NCI-H526 treated with DMSO at 0.1 percent for 48 hours (cell line): ENCODE measurements at regions not wholly inside any gene's neighbourhood (a gene's known extent, or its start where the extent isn't known, plus 50 kb on each side); places are given as distances from the start of the nearest gene placed in this dataset.
"Not testable (repeated sequence)": the region's sequence is repeated elsewhere in the genome, so short reads cannot be mapped to it uniquely, and the experiment has no call there.

Experiments
- DNase-seq: peaks from one replicate; lab custom pipeline; 2025; lab: John Stamatoyannopoulos, UW

DNA sequence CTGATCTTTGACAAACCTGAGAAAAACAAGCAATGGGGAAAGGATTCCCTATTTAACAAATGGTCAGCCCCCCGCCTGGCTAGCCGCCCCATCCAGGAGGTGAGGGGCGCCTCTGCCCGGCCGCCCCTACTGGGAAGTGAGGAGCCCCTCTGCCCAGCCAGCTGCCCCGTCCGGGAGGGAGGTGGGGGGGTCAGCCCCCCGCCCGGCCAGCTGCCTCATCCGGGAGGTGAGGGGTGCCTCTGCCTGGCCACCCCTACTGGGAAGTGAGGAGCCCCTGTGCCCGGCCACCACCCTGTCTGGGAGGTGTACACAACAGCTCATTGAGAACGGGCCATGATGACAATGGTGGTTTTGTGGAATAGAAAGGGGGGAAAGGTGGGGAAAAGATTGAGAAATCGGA, 717.1 kb downstream of the COL12A1 start:
- DNase-seq, result not testable (repeated sequence)

DNA sequence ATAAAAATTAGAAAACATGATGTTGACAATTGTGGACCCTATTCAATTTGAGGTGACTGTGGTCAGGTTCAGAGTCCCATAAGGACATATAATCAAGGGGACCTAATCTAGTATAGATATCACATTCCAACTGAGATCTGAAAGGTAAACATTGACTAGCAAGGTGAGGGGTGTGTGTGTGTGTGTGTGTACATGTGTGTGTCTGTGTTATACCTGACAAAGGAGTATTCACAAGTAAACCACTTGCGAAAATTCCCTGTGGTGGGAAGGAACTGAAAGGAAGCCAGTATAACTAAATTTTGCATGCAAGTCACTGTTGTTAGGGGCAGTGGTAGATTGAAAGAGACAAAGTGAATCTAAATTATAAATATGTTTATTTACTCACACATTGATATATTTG, 723.7 kb downstream of the COL12A1 start:
- no peak for DNase-seq

DNA sequence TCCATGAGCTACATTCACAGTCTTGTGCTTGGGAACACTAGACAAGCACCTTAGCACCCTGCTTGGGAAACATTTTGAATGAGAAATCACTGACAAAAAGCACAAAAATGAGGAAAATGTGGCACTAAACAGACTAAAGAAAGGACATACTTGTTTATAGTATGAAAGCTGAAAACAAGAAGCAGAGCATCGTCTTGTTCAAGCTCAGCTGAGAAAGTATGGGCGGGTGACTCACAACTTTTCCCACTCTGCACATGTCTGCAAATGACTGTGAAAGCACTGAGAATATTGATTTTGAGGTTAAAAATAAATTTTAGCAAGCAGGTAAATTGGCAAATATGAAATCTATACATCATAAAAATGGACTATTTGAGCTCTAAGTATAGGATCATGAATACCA, 725.3 kb downstream of the COL12A1 start:
- DNase-seq, result no peak

GRCh38 chr6:74479960-74480359, 725.9 kb downstream of the COL12A1 start:
- DNase-seq, result no peak

GRCh38 chr6:74479420-74479819, 726.4 kb downstream of the COL12A1 start:
- no peak for DNase-seq

DNA sequence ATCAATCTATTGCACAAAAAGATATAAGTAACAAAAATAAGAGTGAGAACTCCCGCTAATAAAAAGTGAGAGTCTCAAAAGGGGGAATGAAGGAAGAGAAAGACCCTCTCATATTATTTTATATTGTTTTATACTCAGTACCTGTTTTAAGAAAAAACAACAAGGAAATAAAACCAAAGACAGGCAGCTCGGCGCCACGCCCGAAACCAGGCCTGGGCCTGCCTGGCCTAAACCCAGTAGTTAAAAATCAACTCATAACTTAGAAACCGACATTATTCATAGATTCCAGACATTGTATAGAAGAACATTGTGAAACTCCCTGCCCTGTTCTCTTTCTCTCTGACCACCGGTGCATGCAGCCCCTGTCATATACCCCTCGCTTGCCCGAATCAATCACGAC, 731.8 kb downstream of the COL12A1 start:
- not testable (repeated sequence) for DNase-seq

- DNase-seq, result not testable (repeated sequence)
These were observed 737.3 kb downstream of the COL12A1 start for GRCh38 chr6:74468552-74468951.

GRCh38 chr6:74467533-74468215, 738.2 kb downstream of the COL12A1 start:
- no peak for DNase-seq

- DNase-seq, result no peak
These were observed 739.3 kb downstream of the COL12A1 start for GRCh38 chr6:74466572-74466971.

GRCh38 chr6:74459260-74459659, 746.6 kb downstream of the COL12A1 start:
- DNase-seq, result no peak

DNA sequence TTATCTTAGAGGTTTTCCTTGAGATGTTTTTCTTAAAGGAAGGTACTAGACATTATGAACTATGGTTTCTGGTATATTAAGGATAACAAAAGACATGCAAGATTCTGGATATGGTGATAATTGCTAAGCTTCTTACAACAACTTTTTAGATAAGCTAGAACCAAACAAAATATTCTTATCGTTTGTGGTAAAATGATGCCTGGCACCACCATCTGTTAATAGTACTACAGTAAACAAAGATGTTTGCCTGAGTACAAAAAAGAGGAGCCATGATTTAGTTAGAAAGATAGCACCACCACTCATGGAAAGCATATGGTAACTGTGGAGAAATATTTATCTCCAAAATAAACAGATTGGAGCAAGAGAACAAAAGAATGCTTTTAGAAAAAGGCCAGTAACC, 747.3 kb downstream of the COL12A1 start:
- DNase-seq, result no peak

DNA sequence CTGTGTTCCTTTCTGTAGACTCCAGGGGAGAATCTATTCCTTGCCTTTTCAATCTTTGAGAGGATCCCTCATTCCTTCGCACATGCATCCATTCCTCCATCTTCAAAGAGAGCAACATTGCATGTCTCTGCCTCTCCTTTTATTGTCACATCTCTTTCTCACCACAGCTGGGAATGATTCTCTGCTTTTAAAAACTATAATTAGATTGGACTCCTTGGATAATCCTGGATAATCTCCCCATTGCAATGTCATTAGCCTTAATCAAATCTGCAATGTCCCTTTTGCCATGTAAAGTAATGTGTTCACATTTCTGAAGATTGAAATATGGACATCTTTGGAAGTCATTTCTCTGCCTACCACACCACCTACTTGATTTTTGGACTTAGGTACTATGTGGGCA, 750.1 kb downstream of the COL12A1 start:
- DNase-seq, result no peak

GRCh38 chr6:74451953-74452352, 753.9 kb downstream of the COL12A1 start:
- no peak for DNase-seq

DNA sequence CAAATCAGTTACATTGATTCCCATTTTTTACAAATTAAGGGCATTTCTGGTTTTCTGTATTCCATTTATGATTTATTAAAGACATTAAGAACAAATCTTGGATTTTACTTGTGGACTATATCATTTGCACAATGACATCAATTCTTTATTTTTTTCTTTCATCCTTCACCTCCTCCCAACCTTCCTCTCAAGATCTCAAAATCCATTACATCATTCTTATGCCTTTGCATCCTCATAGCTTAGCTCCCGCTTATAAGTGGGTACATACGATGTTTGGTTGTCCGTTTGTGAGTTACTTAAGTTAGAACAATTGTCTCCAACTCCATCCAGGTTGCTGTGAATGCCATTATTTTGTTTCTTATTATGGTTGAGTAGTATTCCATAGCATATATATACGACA, 752.8 kb downstream of the CD109 start:
- DNase-seq, result no peak

- DNase-seq, result no peak
These were observed 751.0 kb downstream of the CD109 start for GRCh38 chr6:74447013-74447412.

GRCh38 chr6:74439123-74439811, 743.3 kb downstream of the CD109 start:
- DNase-seq, result no peak

DNA sequence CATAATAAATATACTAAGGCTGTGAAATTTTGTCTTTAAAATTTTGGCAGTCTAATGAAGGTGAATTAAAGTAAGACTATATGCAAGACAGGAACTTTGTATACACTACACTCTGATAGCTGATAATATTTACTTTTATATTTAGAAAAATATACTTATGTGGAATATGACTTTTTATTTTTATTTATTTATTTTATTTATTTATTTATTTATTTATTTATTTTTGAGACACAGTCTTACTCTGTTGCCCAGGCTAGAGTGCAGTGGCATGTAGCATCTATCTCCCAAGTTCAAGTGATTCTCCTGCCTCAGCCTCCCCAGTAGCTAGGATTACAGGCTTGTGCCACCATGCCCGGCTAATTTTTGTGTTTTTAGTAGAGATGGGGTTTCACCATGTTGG, 742.4 kb downstream of the CD109 start:
- DNase-seq, result not testable (repeated sequence)

GRCh38 chr6:74434171-74434570, 738.2 kb downstream of the CD109 start:
- DNase-seq, result no peak

DNA sequence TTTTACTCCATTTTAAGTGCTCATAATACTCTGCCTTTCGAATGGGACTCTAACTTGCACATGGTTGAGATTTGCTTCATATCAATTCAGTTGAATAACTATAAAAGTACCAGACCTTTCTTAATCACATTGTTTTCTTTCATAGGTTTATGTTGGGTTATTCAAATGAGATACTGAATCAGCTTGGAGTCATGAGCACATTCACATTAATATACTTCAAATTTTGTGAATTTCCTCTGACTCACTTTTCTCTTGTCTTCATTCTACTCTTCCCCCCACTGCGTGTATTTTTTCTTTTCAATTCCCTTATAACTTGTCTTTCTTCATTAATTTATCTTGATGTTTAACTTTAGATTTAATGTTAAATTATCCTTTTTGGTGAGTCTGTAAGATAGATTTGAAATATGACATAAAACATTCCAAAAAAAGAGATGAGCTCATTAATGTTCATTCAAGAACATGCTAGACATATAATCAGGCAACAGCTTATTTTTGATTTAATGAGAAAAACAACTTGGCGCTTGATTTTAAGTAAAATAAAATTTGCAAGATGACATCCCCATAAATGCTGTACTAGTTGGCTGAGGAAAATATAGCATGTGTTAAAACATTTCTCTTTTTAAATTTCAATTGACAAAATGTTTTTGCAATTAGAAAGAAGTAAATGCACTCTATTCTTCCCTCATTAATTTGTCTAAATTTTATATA, 736.0 kb downstream of the CD109 start:
- no peak for DNase-seq

DNA sequence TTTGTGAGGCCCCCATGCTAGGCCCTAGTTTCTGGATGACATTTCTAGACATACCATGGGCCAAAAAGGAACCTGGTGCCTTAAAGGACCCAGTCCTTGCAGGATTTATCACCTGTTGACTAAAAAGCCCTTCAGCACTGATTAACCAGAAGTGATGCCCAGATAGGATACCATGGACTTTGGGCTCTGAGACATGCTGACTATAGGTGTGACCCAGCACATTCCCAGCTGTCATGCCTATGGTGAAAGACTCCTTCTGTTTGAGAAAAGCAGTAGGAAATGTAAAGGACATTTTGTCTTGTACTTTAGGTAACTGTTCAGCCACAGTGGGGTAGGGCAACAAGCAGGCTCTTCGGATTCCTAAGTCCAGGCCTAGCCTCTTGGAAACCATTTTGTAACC, 724.2 kb downstream of the CD109 start:
- no peak for DNase-seq

DNA sequence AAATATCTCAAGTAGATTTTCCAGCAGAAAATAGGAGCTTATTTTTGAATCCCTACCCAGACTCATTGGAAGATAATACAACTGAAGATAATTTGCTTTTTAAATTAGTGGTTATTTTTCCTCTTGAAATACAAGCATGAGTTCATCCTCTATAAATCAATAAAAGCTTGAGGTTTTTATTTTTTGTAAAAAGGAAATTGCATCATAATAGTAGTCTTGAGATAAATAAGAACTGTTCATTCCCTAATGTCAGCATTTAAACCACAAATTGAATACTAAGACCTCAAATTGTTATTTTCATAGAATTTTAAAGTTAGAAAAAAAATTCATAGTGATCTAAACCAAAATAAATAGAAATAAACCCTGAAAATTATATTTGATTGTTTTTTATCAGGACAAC, 719.1 kb downstream of the CD109 start:
- no peak for DNase-seq

DNA sequence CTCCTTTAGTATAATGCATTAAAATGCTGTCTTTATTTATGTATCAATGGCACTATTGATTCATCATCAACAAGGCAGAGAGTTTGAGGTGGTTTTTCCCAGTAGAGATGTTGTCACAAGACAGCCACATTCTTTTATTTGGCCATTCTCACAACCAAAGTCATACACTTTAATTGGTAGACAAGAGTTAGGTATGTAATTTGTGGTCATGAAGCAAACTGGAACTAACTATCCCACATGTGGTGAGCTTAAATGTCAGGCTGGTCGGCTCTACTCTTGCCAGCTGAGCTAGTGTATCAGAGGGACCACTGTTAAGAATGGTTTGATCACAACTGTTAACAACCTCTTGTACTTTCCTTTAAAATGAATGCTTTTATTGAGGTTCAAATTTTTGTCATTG, 714.6 kb downstream of the CD109 start:
- DNase-seq, result no peak

GRCh38 chr6:74409447-74409846, 713.4 kb downstream of the CD109 start:
- peak; percentile 27 for DNase-seq
